Activated T-cell treated with anti-CD3 and anti-CD28 coated beads for 1 hour (primary cell): ENCODE measurements at regions not wholly inside any gene's neighbourhood (a gene's known extent, or its start where the extent isn't known, plus 50 kb on each side); places are given as distances from the start of the nearest gene placed in this dataset.

Experiments
- DNase-seq: peaks from one replicate; pipeline ENCODE4 v3.0.0-alpha.2; 2020; ENCODE audit warnings: low read depth

- no peak for DNase-seq
These were observed 234.8 kb downstream of the PIK3R1 start for GRCh38 chr5:68450245-68450852.

- no peak for DNase-seq
These were observed 236.7 kb downstream of the PIK3R1 start for GRCh38 chr5:68452286-68452685.

GRCh38 chr5:68454172-68454571, 238.6 kb downstream of the PIK3R1 start:
- no peak for DNase-seq

GRCh38 chr5:68454766-68455165, 239.2 kb downstream of the PIK3R1 start:
- DNase-seq: no peak

GRCh38 chr5:68455216-68455615, 239.7 kb downstream of the PIK3R1 start:
- no peak for DNase-seq

GRCh38 chr5:68456756-68457217, 241.2 kb downstream of the PIK3R1 start:
- DNase-seq: no peak

- no peak for DNase-seq
These were observed 241.7 kb downstream of the PIK3R1 start for GRCh38 chr5:68457285-68457684.

GRCh38 chr5:68458416-68459021, 243.0 kb downstream of the PIK3R1 start:
- no peak for DNase-seq

- DNase-seq: no peak
These were observed 243.7 kb downstream of the PIK3R1 start for GRCh38 chr5:68459093-68459809.

GRCh38 chr5:68459810-68460139, 244.2 kb downstream of the PIK3R1 start:
- DNase-seq: no peak

GRCh38 chr5:68460147-68460798, 244.7 kb downstream of the PIK3R1 start:
- peak; percentile 20 for DNase-seq

- DNase-seq: no peak
These were observed 248.1 kb downstream of the PIK3R1 start for GRCh38 chr5:68463606-68464005.

- peak; percentile 7 for DNase-seq
These were observed 248.9 kb downstream of the PIK3R1 start for GRCh38 chr5:68464424-68464823.

GRCh38 chr5:68465133-68465532, 249.6 kb downstream of the PIK3R1 start:
- no peak for DNase-seq

GRCh38 chr5:68465934-68466551, 250.5 kb downstream of the PIK3R1 start:
- no peak for DNase-seq

GRCh38 chr5:68467208-68467607, 251.7 kb downstream of the PIK3R1 start:
- no peak for DNase-seq

GRCh38 chr5:68467794-68468193, 252.2 kb downstream of the PIK3R1 start:
- DNase-seq: no peak

GRCh38 chr5:68468322-68468721, 252.8 kb downstream of the PIK3R1 start:
- DNase-seq: no peak

- no peak for DNase-seq
These were observed 260.0 kb downstream of the PIK3R1 start for GRCh38 chr5:68475476-68475983.

GRCh38 chr5:68476854-68477253, 261.3 kb downstream of the PIK3R1 start:
- no peak for DNase-seq

- no peak for DNase-seq
These were observed 262.9 kb downstream of the PIK3R1 start for GRCh38 chr5:68478301-68479095.
